DOHH2 (cell line): ENCODE measurements at regions not wholly inside any gene's neighbourhood (a gene's known extent, or its start where the extent isn't known, plus 50 kb on each side); places are given as distances from the start of the nearest gene placed in this dataset.

Experiments used
- H3F3A ChIP-seq: fragments of 200-600 bp; sonication (generic), shearing (Covaris generic); 2 replicates; pipeline ENCODE4 v1.6.0; 2016; ENCODE audit warnings: antibody characterized with exemption, mild to moderate bottlenecking; ENCODE audit not compliant: control insufficient read depth, insufficient read depth
- H3K27ac ChIP-seq: fragments of 200-600 bp; sonication (generic); 2 replicates; pipeline ENCODE4 v1.5.1; 2014; ENCODE audit warnings: low read depth, mild to moderate bottlenecking, low read length, moderate library complexity
- H3K27me3 ChIP-seq: fragments of 200-600 bp; sonication (generic); 2 replicates; pipeline ENCODE4 v1.6.1; 2014; ENCODE audit warnings: mild to moderate bottlenecking, low read length, mixed read lengths; ENCODE audit not compliant: control insufficient read depth
- H3K36me3 ChIP-seq: fragments of 200-600 bp; sonication (generic); 2 replicates; pipeline ENCODE4 v1.6.1; 2014; ENCODE audit warnings: mild to moderate bottlenecking, low read length, moderate library complexity, mixed read lengths; ENCODE audit not compliant: control insufficient read depth
- H3K4me1 ChIP-seq: fragments of 200-600 bp; sonication (generic); 2 replicates; pipeline ENCODE4 v1.6.1; 2014; ENCODE audit warnings: mild to moderate bottlenecking, low read length, mixed read lengths; ENCODE audit not compliant: control insufficient read depth
- H3K4me2 ChIP-seq: fragments of 200-600 bp; sonication (generic); 2 replicates; pipeline ENCODE4 v1.6.0; 2014; ENCODE audit warnings: mild to moderate bottlenecking, low read length, moderate library complexity
- H3K4me3 ChIP-seq: fragments of 200-600 bp; sonication (generic); 2 replicates; pipeline ENCODE4 v1.5.1; 2014; ENCODE audit warnings: mild to moderate bottlenecking, low read length, mixed read lengths
- H3K79me2 ChIP-seq: fragments of 200-600 bp; sonication (generic); 2 replicates; pipeline ENCODE4 v1.6.1; 2014; ENCODE audit warnings: mild to moderate bottlenecking, low read length, mixed read lengths; ENCODE audit not compliant: control insufficient read depth
- H3K9me2 ChIP-seq: fragments of 200-600 bp; sonication (generic); replicated peaks from 2 replicates; pipeline ENCODE4 v1.6.1; 2014; ENCODE audit warnings: mild to moderate bottlenecking, low read length, mixed read lengths; ENCODE audit not compliant: control insufficient read depth
- H3K9me3 ChIP-seq: fragments of 200-600 bp; sonication (generic); 2 replicates; pipeline ENCODE4 v1.6.1; 2014; ENCODE audit warnings: antibody characterized with exemption, low read length, mixed read lengths; ENCODE audit not compliant: control insufficient read depth, insufficient read depth
- H4K20me1 ChIP-seq: fragments of 200-600 bp; sonication (generic); 2 replicates; pipeline ENCODE4 v1.6.0; 2014; ENCODE audit warnings: low read depth, mild to moderate bottlenecking, antibody characterized with exemption, low read length, moderate library complexity; ENCODE audit not compliant: control insufficient read depth, insufficient read depth
- CTCF ChIP-seq: fragments of 200-600 bp; sonication (generic); IDR thresholded peaks from one replicate; pipeline ENCODE4 v1.5.1; 2014; ENCODE audit warnings: antibody characterized with exemption, mild to moderate bottlenecking, low read depth, low read length; ENCODE audit not compliant: poor library complexity, severe bottlenecking
- EZH2phosphoT487 ChIP-seq: fragments of 200-600 bp; sonication (generic); IDR thresholded peaks from 2 replicates; pipeline ENCODE4 v1.6.1; 2017; ENCODE audit warnings: borderline replicate concordance, mild to moderate bottlenecking, antibody characterized with exemption, low read length, moderate library complexity, mixed read lengths

DNA sequence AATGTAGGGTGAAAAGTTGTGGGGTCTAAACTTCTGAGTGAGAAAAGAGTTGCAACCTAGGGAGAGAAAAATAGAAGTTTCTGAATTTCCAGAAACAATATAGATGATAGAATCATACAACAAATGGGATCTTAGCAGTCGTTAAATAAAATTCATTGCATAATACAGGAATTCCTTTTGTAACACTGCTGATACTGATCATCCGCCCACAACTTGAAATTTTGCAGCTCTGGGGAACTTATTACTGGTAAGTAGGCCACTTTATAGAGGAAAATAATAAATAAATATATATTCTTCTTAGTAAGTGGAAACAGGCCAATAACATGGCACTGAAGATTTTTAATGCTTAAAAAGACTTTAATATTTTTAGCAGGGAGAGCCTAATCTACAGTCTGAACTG lies 81.9 kb upstream of the SMIM30 start:
- Histone ChIP-seq H3K79me2 (no peaks in the 10 kb centered on the region), H3K4me3 (no peak overlapping the region), H3K4me2 (no peak overlapping the region), H3K9me3 (no peaks in the 10 kb centered on the region), H4K20me1 (no peaks in the 10 kb centered on the region), H3K36me3 (no peaks in the 10 kb centered on the region), H3K9me2 (no peaks in the 10 kb centered on the region), H3K27me3 (no peaks in the 10 kb centered on the region), H3F3A (no peaks in the 10 kb centered on the region), H3K4me1 (no peaks in the 10 kb centered on the region), H3K27ac (no peak overlapping the region)
- TF ChIP-seq CTCF = no peak
- TF ChIP-seq EZH2phosphoT487 = no peak

DNA sequence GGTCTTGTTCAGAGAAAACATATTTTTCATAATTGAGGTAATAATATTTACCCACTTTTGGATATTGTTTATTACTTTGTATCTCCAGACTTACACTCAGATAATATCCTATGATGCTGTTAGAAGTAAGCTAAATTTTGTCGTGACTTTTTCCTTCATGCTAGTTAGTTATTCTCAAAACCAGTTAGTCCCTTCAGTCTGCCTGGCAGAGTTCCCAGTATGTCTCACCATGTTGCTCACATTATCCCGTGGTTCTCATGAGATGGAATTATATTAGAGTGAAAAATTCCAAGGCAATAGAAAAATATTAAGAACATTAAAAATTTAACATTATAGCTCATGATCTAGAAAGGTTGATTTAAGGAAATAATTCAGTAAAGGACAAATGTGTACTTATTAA lies 81.5 kb upstream of the SMIM30 start:
- no peak overlapping the region for H3K4me2 ChIP-seq
- H3K4me3 ChIP-seq = no peak overlapping the region
- H3K27ac ChIP-seq = no peak overlapping the region
- no peaks in the 10 kb centered on the region for H3K9me2 ChIP-seq
- H4K20me1 ChIP-seq = no peaks in the 10 kb centered on the region
- no peaks in the 10 kb centered on the region for H3K9me3 ChIP-seq
- no peaks in the 10 kb centered on the region for H3F3A ChIP-seq
- H3K27me3 ChIP-seq = no peaks in the 10 kb centered on the region
- H3K4me1 ChIP-seq = no peaks in the 10 kb centered on the region
- H3K79me2 ChIP-seq = no peaks in the 10 kb centered on the region
- no peaks in the 10 kb centered on the region for H3K36me3 ChIP-seq
- TF ChIP-seq CTCF (no peak), EZH2phosphoT487 (no peak)

DNA sequence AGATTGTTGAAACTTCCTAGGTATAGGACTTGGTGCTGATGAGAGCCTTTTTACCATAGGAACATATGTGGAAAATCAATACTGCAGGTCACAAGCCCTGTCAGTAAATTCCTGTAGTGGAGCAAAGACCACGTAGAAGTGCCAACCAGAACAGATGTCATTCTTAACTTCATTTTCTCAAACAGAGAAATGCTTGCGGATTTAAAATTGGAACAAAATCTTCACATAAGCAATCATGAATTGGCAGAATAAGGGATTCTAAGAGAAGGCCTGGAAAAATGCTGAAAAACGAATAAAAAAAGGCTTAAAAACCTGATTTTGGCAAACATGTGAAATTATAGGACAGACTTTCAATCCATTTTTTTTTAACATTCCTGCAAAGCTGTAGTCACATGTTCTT lies 80.8 kb upstream of the SMIM30 start:
- TF ChIP-seq EZH2phosphoT487 (no peak), CTCF (no peak)
- H3K36me3 ChIP-seq = no peaks in the 10 kb centered on the region
- no peaks in the 10 kb centered on the region for H3K79me2 ChIP-seq
- no peak overlapping the region for H3K4me3 ChIP-seq
- no peak overlapping the region for H3K4me2 ChIP-seq
- no peaks in the 10 kb centered on the region for H3K9me2 ChIP-seq
- H3K4me1 ChIP-seq = no peaks in the 10 kb centered on the region
- no peak overlapping the region for H3K27ac ChIP-seq
- H3K9me3 ChIP-seq = no peaks in the 10 kb centered on the region
- H3K27me3 ChIP-seq = no peaks in the 10 kb centered on the region
- H4K20me1 ChIP-seq = no peaks in the 10 kb centered on the region
- no peaks in the 10 kb centered on the region for H3F3A ChIP-seq

- H3K4me2 ChIP-seq = no peak overlapping the region
- H3F3A ChIP-seq = no peaks in the 10 kb centered on the region
- H3K36me3 ChIP-seq = no peaks in the 10 kb centered on the region
- H3K9me2 ChIP-seq = no peaks in the 10 kb centered on the region
- no peaks in the 10 kb centered on the region for H4K20me1 ChIP-seq
- no peak for TF ChIP-seq EZH2phosphoT487
- TF ChIP-seq CTCF = no peak
- H3K27me3 ChIP-seq = no peaks in the 10 kb centered on the region
- no peak overlapping the region for H3K4me3 ChIP-seq
- H3K27ac ChIP-seq = no peak overlapping the region
- no peaks in the 10 kb centered on the region for H3K9me3 ChIP-seq
- H3K79me2 ChIP-seq = no peaks in the 10 kb centered on the region
- H3K4me1 ChIP-seq = no peaks in the 10 kb centered on the region
These were observed 79.9 kb upstream of the SMIM30 start for GRCh38 chr7:113198226-113198625.
